Osteoblast (primary cell): ENCODE measurements at regions not wholly inside any gene's neighbourhood (a gene's known extent, or its start where the extent isn't known, plus 50 kb on each side); places are given as distances from the start of the nearest gene placed in this dataset.

ENCODE experiments used
- DNase-seq: peaks from one replicate; pipeline ENCODE4 v3.0.0; 2011; ENCODE audit warnings: low spot score, mixed read lengths; ENCODE audit not compliant: insufficient read length; ENCODE audit errors: missing footprints
- H2AFZ ChIP-seq: 2 replicates; pipeline ENCODE4 v1.6.0; 2011; ENCODE audit warnings: mild to moderate bottlenecking, low read length
- H3K27ac ChIP-seq: 2 replicates; pipeline ENCODE4 v1.5.1; 2011; ENCODE audit warnings: mild to moderate bottlenecking, low read depth, low read length, moderate library complexity
- H3K27me3 ChIP-seq: 2 replicates; pipeline ENCODE4 v1.6.0; 2012; ENCODE audit warnings: mild to moderate bottlenecking, control low read depth, inconsistent platforms, low read length, moderate library complexity; ENCODE audit not compliant: insufficient read depth
- H3K36me3 ChIP-seq: 2 replicates; pipeline ENCODE4 v1.5.1; 2011; ENCODE audit warnings: mild to moderate bottlenecking, low read length, control low read depth, moderate library complexity; ENCODE audit not compliant: insufficient read depth
- H3K4me1 ChIP-seq: 2 replicates; pipeline ENCODE4 v1.5.1; 2011; ENCODE audit warnings: mild to moderate bottlenecking, low read length, control low read depth, moderate library complexity; ENCODE audit not compliant: insufficient read depth
- H3K4me2 ChIP-seq: 2 replicates; pipeline ENCODE4 v1.6.0; 2011; ENCODE audit warnings: mild to moderate bottlenecking, low read length; ENCODE audit not compliant: insufficient read depth
- H3K4me3 ChIP-seq: fragments of 200-600 bp; sonication (generic); 3 replicates; pipeline ENCODE4 v1.5.1; 2012; ENCODE audit warnings: mild to moderate bottlenecking, low read length, inconsistent platforms; ENCODE audit not compliant: insufficient read depth
- H3K79me2 ChIP-seq: 2 replicates; pipeline ENCODE4 v1.6.0; 2012; ENCODE audit warnings: mild to moderate bottlenecking, low read length, control low read depth, inconsistent platforms; ENCODE audit not compliant: insufficient read depth
- H3K9me3 ChIP-seq: 2 replicates; pipeline ENCODE4 v1.5.1; 2011; ENCODE audit warnings: low read depth, low read length, control low read depth
- H4K20me1 ChIP-seq: 2 replicates; pipeline ENCODE4 v1.6.0; 2012; ENCODE audit warnings: mild to moderate bottlenecking, low read length, control low read depth; ENCODE audit not compliant: insufficient read depth
- CTCF ChIP-seq: IDR thresholded peaks from 2 replicates; pipeline ENCODE4 v1.5.1; 2011; ENCODE audit warnings: mild to moderate bottlenecking, low read depth, low read length, moderate library complexity; ENCODE audit errors: extremely low read depth

- Histone ChIP-seq H3K79me2 (no peaks in the 10 kb centered on the region), H2AFZ (no peak overlapping the region), H4K20me1 (no peaks in the 10 kb centered on the region), H3K36me3 (no peaks in the 10 kb centered on the region), H3K27me3 (no peaks in the 10 kb centered on the region), H3K4me3 (no peak overlapping the region), H3K4me2 (no peak overlapping the region), H3K4me1 (no peaks in the 10 kb centered on the region), H3K27ac (no peak overlapping the region), H3K9me3 (no peaks in the 10 kb centered on the region)
- no peak for DNase-seq
- TF ChIP-seq CTCF, result no peak
Observed at GRCh38 chr2:225794652-225795400, 395.3 kb downstream of the NYAP2 start.

- Histone ChIP-seq H3K4me3 (no peak overlapping the region), H3K27ac (no peak overlapping the region), H3K4me2 (no peak overlapping the region), H2AFZ (no peak overlapping the region), H3K36me3 (no peaks in the 10 kb centered on the region), H3K4me1 (no peaks in the 10 kb centered on the region), H4K20me1 (no peaks in the 10 kb centered on the region), H3K79me2 (no peaks in the 10 kb centered on the region), H3K27me3 (no peaks in the 10 kb centered on the region), H3K9me3 (no peaks in the 10 kb centered on the region)
- no peak for DNase-seq
- TF ChIP-seq CTCF, result no peak
Observed at GRCh38 chr2:225793736-225794550, 394.4 kb downstream of the NYAP2 start.

GRCh38 chr2:225788571-225789094 is 389.1 kb downstream of the NYAP2 start:
- Histone ChIP-seq H3K4me1 (no peaks in the 10 kb centered on the region), H3K9me3 (no peaks in the 10 kb centered on the region)
- no peak for DNase-seq

More at GRCh38 chr2:225788571-225789094, 389.1 kb downstream of the NYAP2 start:
- Histone ChIP-seq H3K27ac (no peak overlapping the region), H3K4me2 (no peak overlapping the region), H3K79me2 (no peaks in the 10 kb centered on the region), H4K20me1 (no peaks in the 10 kb centered on the region), H3K27me3 (no peaks in the 10 kb centered on the region), H3K4me3 (no peak overlapping the region), H2AFZ (no peak overlapping the region), H3K36me3 (no peaks in the 10 kb centered on the region)
- TF ChIP-seq CTCF, result no peak
